ENCODE measurements at regions not wholly inside any gene's neighbourhood (a gene's known extent, or its start where the extent isn't known, plus 50 kb on each side); places are given as distances from the start of the nearest gene placed in this dataset.

DNA sequence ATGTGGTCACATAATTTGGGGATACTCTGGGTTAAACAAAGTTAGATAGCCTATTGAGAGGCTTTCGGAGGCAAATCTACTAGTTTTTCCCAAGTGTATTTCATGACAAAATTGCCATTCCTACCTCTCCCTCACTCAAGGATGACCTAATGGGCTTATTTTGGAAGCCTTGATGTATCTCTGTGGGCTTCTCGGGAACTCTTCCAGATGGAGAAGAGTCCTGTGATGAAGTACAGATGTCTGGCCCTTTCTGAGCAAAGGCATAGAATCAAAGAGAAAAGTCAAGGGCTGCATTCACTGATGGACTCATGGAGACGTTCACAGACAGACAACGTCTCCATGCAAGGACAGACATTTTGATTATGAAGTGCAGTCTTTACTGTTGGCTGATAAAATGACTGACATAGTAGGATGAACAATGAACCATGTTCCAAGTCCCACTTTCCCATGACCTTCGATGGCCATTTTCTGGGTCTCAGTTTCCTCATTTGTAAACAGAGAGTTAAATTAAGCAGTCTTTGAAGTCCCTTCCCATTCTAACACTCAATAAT is 347.2 kb upstream of the CD180 start:
- no peak for DNase-seq (ENCODE audit: low read depth)
- no peak for TF ChIP-seq CTCF (IDR thresholded peaks at IDR 0.05; ENCODE audit: low read length, missing control alignments)
- H3K4me3 ChIP-seq (replicated peaks; ENCODE audit: low read depth, low read length), result no peak overlapping the region

GRCh38 chr5:67542479-67542878 is 345.9 kb upstream of the CD180 start:
- no peak for TF ChIP-seq CTCF (IDR thresholded peaks at IDR 0.05; ENCODE audit: low read length, missing control alignments)
- no peak for DNase-seq (ENCODE audit: low read depth)
- H3K4me3 ChIP-seq (replicated peaks; ENCODE audit: low read depth, low read length), result no peak overlapping the region

DNA sequence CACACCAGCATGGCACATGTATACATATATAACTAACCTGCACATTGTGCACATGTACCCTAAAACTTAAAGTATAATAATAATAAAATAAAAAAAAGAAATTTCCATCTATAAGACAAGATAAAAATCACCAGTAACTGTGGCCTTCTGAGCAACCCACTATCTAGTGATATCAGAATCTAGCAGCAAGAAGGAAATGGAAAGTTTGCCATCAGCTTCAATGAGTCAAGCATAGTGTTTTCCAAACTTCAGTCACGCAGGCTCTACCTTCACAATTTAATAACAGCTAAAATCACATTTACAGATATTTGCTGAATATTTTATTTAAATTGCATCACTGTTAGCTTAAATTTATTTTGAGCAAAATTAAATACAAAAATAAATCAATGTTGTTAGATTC is 345.3 kb upstream of the CD180 start:
- TF ChIP-seq CTCF (IDR thresholded peaks at IDR 0.05; ENCODE audit: low read length, missing control alignments), result no peak
- no peak overlapping the region for H3K4me3 ChIP-seq (replicated peaks; ENCODE audit: low read depth, low read length)
- DNase-seq (ENCODE audit: low read depth), result no peak

DNA sequence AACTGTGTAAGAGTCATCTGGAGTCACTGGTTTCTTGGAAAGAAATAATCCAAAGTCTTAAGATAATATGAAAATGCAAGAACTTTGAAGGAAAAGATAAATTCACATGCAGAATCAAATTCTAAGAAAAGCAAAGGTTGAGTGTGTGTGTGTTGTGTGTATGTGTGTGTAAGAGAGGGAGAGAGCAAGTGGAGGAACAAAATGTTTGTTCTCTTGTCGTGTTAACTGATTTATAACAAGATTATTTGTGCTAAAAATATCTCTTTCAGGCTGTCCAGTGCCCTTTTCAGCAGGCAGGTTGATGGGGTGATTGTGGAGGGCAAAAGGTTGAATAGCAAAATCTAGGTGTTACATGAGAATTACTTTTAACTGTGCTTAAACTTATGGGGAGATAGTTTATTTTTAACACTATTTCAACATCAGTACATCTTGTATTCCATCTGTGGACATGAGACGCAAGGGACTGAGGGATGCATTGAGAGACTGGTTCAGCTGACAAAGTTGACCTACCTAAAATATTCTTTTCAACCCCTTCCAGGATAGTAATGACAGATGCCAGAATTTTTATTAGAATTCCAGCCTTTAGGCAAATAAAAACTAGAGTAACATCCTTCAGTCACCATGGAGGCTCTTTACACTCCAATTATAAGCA is 342.4 kb upstream of the CD180 start:
- H3K4me3 ChIP-seq (replicated peaks; ENCODE audit: low read depth, low read length), result no peak overlapping the region
- no peak for DNase-seq (ENCODE audit: low read depth)
- no peak for TF ChIP-seq CTCF (IDR thresholded peaks at IDR 0.05; ENCODE audit: low read length, missing control alignments)

DNA sequence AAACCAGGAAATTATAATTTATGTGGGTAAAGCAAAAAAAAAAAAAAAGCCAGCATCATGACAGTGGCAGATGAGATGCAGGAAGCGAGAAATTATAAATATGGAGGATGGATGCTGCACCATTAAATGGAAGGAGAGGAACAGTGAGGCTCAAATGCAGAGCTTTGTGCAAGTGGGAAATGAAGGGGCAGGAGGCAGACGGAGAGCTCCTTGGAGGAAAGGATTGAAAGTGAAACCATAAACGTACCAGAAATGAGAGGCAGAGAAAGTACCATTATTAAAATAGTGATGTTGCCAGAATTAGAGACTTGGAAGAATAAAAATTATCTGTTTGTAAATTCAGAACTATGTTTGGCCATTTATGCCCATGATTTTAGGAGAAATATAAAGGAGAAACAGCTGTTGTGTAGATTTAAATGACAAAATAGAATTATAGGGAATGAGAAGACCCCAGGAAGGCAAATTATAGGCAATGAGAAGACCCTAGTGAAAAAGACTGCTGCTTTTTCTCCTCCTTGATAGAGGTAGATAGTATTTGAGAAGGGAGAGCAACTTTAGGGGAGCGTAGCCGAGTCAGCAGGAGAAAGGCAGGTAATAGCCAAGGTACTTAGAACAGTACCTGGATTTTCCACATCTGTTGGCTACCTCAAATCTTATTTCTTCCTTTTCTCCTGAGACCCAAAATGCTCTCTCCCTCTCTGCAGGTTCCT is 341.0 kb upstream of the CD180 start:
- peak; percentile 38 for DNase-seq (ENCODE audit: low read depth)
- TF ChIP-seq CTCF (IDR thresholded peaks at IDR 0.05; ENCODE audit: low read length, missing control alignments), result no peak
- peak overlapping the region; percentile 32 for H3K4me3 ChIP-seq (replicated peaks; ENCODE audit: low read depth, low read length)

DNA sequence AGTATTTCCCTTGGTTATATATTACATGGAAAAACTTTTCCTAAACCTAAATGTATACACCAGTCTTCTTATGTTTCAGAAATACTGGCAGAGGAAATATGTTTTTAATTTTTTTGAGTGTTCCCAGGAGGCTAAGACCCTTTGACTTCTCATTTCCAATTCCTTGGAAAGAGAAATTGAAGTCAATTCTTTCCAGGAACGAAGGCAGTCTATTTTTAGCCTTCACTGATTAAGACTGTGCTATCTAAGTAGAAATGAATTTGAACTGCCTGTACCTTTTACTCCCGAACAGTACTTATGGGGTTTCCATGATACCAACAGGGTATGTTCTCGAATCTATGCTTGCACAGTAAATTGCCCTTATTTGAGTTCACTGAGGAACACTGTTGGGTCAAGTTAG is 340.3 kb upstream of the CD180 start:
- no peak overlapping the region for H3K4me3 ChIP-seq (replicated peaks; ENCODE audit: low read depth, low read length)
- no peak for TF ChIP-seq CTCF (IDR thresholded peaks at IDR 0.05; ENCODE audit: low read length, missing control alignments)
- DNase-seq (ENCODE audit: low read depth), result peak; percentile 8
